H1 (cell line): ENCODE measurements at regions not wholly inside any gene's neighbourhood (a gene's known extent, or its start where the extent isn't known, plus 50 kb on each side); places are given as distances from the start of the nearest gene placed in this dataset.

ENCODE experiments used
- BRCA1 ChIP-seq: IDR thresholded peaks from 2 replicates; pipeline ENCODE4 v1.6.1; 2012; ENCODE audit warnings: low read depth, low read length, improper control_type of control experiment
- EGR1 ChIP-seq: IDR thresholded peaks from 2 replicates; pipeline ENCODE4 v1.6.1; 2011; ENCODE audit warnings: low read depth, low read length, borderline replicate concordance
- JUN ChIP-seq: IDR thresholded peaks from 2 replicates; pipeline ENCODE4 v1.6.1; 2011; ENCODE audit warnings: low read depth, mild to moderate bottlenecking, improper control_type of control experiment, low read length
- TF ChIP-seq, protein P1 (sequence below), 3 experiments: IDR thresholded peaks; 1 replicate in 2 of 3; 2 replicates in 1 of 3; pipeline versions ENCODE4 v1.5.1 to v1.6.1; 2011; ENCODE audit warnings: low read length in 3 of 3, mild to moderate bottlenecking in 3 of 3, inconsistent platforms in 2 of 3, low read depth in 1 of 3, moderate library complexity in 1 of 3; ENCODE audit not compliant: insufficient read depth in 1 of 3; ENCODE audit errors: control extremely low read depth in 1 of 3

DNA sequence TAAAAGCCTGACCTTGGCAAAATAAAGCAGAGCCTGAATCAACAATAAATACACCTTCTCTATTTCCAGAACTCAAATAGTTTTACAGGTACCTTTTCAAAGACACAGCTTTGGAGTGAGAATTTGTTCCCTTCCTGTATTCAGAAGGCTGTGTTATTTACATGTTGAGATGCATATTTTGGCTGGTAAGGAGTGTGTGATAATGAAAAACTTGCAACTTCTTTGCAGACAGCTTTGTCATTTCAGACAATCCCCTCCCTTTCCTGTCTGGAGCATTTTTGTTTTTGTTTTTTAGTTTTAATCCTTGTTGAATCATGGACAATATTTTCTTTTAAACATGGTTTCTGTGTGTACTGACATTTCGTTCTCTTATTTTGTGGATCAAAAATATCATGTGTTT is 493.8 kb downstream of the FAT4 start:
- no peak for TF ChIP-seq BRCA1
- TF ChIP-seq, protein P1, sequence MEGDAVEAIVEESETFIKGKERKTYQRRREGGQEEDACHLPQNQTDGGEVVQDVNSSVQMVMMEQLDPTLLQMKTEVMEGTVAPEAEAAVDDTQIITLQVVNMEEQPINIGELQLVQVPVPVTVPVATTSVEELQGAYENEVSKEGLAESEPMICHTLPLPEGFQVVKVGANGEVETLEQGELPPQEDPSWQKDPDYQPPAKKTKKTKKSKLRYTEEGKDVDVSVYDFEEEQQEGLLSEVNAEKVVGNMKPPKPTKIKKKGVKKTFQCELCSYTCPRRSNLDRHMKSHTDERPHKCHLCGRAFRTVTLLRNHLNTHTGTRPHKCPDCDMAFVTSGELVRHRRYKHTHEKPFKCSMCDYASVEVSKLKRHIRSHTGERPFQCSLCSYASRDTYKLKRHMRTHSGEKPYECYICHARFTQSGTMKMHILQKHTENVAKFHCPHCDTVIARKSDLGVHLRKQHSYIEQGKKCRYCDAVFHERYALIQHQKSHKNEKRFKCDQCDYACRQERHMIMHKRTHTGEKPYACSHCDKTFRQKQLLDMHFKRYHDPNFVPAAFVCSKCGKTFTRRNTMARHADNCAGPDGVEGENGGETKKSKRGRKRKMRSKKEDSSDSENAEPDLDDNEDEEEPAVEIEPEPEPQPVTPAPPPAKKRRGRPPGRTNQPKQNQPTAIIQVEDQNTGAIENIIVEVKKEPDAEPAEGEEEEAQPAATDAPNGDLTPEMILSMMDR (IDR thresholded peaks at IDR 0.05; ENCODE audit: control extremely low read depth in 1 of 3, insufficient read depth in 1 of 3, low read depth in 1 of 3, low read length in 3 of 3), result no peak
- TF ChIP-seq JUN, result no peak
- no peak for TF ChIP-seq EGR1
